NCI-H82 treated with DMSO at 0.1 percent for 48 hours (cell line): ENCODE measurements at regions not wholly inside any gene's neighbourhood (a gene's known extent, or its start where the extent isn't known, plus 50 kb on each side); places are given as distances from the start of the nearest gene placed in this dataset.

Experiments used
- DNase-seq: peaks from one replicate; lab custom pipeline; 2025; ENCODE audit not compliant: unreplicated experiment; lab: John Stamatoyannopoulos, UW

- no peak for DNase-seq
Measured at GRCh38 chr2:19559596-19560240, 201.3 kb upstream of the OSR1 start.

GRCh38 chr2:19556648-19557047 lies 198.2 kb upstream of the OSR1 start:
- no peak for DNase-seq

DNA sequence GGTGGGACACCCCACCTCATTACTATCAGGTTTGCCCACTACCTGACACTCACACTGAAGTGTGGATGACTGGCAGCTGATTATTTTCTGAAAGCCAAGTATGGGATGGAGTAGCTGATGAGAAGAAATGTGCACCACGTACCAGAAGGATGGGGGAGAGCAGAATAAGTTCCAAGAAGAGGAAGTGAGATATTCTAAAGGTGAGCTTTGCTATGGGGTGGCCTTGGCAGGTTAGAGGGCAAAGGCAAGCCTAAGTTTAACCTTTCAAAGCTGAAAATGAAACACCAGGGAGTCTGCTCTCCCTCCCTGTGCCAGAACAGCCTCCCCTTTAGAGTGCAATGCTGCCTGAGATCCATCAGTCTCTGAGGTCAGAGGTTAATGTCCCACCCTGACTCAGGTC lies 196.1 kb upstream of the OSR1 start:
- no peak for DNase-seq

- DNase-seq, result no peak
Measured at GRCh38 chr2:19552270-19552669, 193.8 kb upstream of the OSR1 start.

- no peak for DNase-seq
Measured at GRCh38 chr2:19550750-19551149, 192.3 kb upstream of the OSR1 start.

DNA sequence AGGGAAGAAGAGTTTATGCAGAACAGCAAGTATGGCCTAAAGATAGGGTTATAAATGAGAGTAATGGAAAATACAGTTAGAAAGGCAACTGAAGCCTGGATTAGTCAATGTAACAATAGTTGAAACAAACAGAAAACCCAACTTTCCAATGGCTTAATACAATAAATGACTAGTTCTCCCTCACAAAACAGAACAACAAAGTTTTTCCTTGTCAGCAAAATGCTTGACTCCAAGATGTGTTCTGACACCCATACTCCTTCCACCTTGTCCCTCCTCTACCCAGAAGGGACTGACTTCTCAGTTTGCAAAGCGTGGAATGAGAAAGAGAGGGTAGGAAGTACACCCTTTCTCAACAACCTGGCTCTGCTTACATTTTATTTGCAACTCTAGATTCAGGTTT lies 191.4 kb upstream of the OSR1 start:
- no peak for DNase-seq

DNA sequence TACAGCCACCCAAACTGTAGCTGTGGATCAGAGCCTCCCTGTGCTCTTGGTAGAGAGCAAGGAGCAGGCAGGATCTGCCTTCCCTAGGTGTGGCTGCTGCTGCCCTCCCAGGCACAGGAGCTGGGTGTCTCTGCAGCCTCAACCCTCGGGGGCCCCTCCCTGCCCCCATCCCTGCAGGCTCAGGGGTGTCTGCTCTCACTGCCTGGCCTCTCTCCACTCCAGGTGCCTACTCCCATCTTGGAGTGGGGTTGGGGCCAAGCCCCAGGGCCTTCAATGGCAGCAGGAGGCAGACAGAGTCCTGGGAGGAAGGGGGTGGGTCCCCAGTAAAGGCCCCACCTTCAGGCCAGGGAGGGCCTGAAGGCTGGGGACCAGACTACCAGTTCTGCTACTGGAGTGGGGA lies 189.7 kb upstream of the OSR1 start:
- DNase-seq, result no peak

DNA sequence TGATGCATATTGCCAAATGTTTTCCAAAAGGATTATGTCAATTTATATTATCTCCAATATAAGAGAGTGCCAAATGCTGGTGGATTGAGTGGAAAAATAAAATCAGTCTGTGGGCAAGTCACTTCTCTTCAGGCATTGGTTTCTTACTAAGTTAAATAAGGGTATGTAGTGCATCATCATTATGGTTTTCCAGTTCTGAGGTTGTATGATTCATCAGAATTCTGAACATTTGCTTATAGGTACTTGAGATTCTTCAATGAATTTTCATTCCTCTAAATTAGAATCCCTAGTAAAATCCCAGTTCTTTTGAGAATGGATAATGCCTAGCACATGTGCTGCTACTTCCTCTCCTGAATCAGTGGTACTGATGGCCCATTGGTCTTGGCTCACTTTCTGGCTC lies 188.9 kb upstream of the OSR1 start:
- DNase-seq, result no peak

DNA sequence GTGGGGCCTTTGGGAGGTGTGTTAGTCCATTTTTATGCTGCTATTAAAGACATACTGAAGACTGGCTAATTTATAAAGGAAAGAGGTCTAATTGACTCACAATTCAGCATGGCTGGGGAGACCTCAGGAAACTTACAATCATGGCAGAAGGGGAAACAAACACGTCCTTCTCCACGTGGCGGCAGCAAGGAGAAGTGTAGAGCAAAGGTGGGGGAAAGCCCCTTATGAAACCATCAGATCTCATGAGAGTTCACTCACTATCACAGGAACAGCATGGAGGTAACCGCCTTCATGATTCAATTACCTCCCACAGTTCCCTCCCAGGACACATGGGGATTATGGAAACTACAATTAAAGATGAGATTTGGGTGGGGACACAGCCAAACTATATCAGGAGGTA lies 187.1 kb upstream of the OSR1 start:
- no peak for DNase-seq

- no peak for DNase-seq
Measured at GRCh38 chr2:19543663-19544383, 185.4 kb upstream of the OSR1 start.

DNA sequence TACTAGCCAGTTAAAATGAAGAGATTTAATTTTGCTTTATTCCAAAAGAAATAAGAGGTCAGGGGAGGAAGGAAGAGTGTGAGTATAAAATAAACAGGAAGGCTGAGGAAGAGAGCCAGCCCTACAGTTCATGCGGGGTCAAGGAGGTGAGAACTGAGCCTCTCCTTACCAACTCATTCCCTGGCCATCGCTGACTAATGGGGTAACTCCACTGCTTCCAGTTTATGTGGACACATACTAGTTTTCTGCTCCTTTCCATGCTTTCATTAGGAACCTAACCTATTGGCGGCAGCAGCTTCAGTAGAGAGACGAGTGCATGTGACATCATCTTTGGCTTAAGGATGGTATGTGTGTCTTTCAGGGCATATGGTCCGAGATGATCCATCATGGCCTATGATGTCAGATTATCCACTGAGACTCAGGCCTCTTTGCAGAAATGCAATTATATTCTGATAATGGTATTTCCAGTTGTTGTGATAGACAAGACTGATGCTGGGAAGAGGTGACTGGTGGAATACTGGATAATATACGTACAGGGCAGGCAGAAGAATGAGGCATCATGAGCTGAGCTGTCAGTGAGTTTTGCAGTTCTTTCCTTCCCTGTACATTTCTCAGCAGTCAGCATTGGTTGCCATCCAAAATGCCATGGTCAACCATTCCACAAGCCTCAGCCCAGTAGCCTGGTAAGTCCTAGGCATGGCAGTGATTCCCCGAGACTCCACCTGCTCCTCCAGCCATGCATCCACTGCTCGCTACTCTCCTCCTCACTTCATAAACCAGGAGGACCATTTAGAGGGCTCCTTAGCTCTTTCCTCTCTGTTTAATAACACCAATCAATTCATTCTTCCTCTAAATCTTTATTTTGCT lies 184.6 kb upstream of the OSR1 start:
- DNase-seq, result peak; percentile 53

DNA sequence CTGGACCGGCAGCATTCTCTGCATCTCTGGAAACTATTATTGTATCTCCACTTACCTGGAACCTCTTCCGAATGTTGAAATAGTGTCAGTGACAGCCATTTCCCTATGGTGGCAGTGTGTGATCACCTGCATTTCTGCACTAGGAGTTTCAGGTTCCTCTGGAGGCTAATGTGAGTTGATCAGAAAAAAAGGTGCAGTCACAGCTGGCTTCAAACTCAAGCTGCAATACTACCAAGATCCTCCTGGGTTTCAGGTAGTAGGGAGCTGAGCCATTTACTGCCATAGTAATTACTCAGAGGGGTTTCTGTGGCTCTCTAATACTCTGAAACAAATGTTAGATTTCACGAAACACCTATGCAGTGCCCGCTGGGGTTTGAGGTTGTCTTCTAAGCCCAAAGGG lies 183.5 kb upstream of the OSR1 start:
- no peak for DNase-seq

- no peak for DNase-seq
Measured at GRCh38 chr2:19540739-19541525, 182.5 kb upstream of the OSR1 start.

- no peak for DNase-seq
Measured at GRCh38 chr2:19538411-19538963, 180.1 kb upstream of the OSR1 start.

DNA sequence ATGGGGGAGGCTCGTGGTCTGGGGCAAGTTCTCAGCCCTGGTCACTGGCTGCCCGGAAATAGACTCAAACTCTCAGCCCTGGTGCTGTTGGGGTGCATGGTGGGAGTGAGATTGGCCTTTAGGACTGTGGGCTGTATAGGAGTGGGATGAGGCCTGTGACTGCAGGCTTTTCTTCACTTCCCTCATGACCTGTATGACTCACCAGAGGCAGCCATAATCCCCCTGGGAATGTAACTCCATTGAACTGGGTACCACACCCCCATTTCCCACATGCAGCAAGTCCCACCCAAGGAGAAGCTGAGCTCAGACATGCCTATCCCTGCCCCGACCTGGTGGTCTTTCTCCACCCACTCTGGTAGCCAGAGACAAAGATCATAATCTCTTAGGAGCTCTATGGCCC lies 177.7 kb upstream of the OSR1 start:
- no peak for DNase-seq

DNA sequence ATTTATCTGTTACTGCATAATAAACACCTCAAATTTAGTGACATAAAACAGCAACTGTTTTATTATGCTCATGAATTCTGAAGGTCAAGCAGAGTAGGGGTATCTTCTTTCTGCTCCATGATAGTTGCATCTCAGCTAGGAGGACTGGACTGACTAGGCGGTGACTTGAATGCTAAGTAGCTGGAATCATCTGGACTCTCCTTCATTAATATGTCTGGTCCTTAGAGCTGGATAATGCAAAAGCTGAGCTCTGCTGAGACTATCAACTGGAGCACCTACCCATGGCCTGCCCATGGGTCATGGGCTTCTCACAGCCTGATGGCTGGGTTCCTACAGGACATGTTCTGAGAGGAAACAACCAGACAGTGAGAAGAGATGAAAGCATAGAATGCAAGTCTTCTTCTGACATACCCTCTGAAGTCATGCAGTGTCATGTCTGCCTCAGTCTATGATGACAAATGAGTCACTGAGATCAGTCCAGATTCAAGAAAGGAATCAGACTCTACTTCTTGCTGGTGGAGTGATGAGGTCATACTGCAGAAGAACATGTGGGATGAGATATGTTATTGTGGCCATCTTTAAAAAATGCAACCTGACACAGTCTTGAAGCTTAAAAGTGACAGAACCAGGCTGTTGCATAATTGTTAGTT lies 174.2 kb upstream of the OSR1 start:
- DNase-seq, result no peak

GRCh38 chr2:19529677-19530076 lies 171.3 kb upstream of the OSR1 start:
- DNase-seq, result no peak

GRCh38 chr2:19527771-19528170 lies 169.3 kb upstream of the OSR1 start:
- DNase-seq, result no peak

DNA sequence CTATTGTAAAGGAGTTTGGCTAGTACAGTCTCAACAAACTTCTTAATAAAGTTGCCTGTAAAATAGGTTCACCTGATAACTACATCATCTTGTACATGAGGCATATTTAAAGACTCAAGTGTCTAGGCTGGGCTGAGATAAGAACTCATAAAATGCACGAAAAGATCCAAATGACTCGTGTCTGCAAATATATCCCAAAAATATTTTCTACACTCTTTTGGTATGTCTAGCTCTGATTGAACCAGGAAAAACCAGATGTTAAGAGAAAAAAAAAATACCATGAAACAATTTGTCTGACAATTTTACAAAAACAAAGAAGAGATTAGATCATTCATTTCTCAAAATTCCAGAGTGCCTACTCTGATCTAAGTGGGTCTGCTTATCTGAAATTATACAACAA lies 166.9 kb upstream of the OSR1 start:
- DNase-seq, result no peak

DNA sequence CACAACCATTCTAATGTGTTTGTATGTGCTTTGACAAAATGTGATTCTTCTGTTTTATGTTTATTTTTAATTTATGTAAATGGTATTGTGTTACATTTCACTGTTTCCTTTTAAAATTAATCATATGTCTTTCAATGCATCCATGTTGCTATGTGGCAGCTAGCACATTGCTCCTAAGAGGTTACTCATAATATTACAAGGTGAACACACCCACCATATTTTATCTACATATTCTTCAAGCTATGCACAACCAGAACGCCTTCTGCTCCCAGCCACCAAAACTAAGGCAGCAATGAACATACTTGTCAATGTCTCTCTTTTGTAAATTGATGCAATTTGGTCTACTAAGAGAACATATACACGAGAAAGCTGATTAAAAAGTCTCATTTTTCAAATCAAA lies 160.6 kb upstream of the OSR1 start:
- no peak for DNase-seq
